Neural cell (in vitro differentiated cells): ENCODE measurements at regions not wholly inside any gene's neighbourhood (a gene's known extent, or its start where the extent isn't known, plus 50 kb on each side); places are given as distances from the start of the nearest gene placed in this dataset.

ENCODE experiments used
- H2AFZ ChIP-seq: fragments of 200-600, 300-800 bp; sonication (generic), shearing (Covaris generic); 2 replicates; pipeline ENCODE4 v1.6.0; 2014; ENCODE audit warnings: low read depth, mild to moderate bottlenecking, antibody characterized with exemption, low read length, moderate library complexity
- H3F3A ChIP-seq: fragments of 200-600 bp; shearing (Covaris generic); 2 replicates; pipeline ENCODE4 v1.6.1; 2016; ENCODE audit warnings: mild to moderate bottlenecking, moderate library complexity, mixed read lengths, antibody characterized with exemption, low read length; ENCODE audit not compliant: insufficient read depth, poor library complexity, severe bottlenecking
- H3K27ac ChIP-seq: fragments of 200-600, 300-800 bp; sonication (generic), shearing (Covaris generic); 2 replicates; pipeline ENCODE4 v1.5.1; 2014; ENCODE audit warnings: mild to moderate bottlenecking, low read length, moderate library complexity
- H3K27me3 ChIP-seq: fragments of 300-800, 200-600 bp; sonication (generic), shearing (Covaris generic); 2 replicates; pipeline ENCODE4 v1.6.0; 2014; ENCODE audit warnings: mild to moderate bottlenecking, low read depth, low read length, moderate library complexity; ENCODE audit not compliant: insufficient read depth
- H3K36me3 ChIP-seq: fragments of 300-800, 200-600 bp; sonication (generic), shearing (Covaris generic); 2 replicates; pipeline ENCODE4 v1.5.1; 2014; ENCODE audit warnings: mild to moderate bottlenecking, antibody characterized with exemption, low read length, moderate library complexity; ENCODE audit not compliant: insufficient read depth
- H3K4me2 ChIP-seq: fragments of 300-800, 200-600 bp; sonication (generic), shearing (Covaris generic); 2 replicates; pipeline ENCODE4 v1.6.0; 2014; ENCODE audit warnings: mild to moderate bottlenecking, low read length
- H3K4me3 ChIP-seq: fragments of 300-800, 200-600 bp; sonication (generic), shearing (Covaris generic); 2 replicates; pipeline ENCODE4 v1.5.1; 2014; ENCODE audit warnings: mild to moderate bottlenecking, low read length, moderate library complexity
- H3K79me2 ChIP-seq: fragments of 200-600 bp; shearing (Covaris generic); replicated peaks from 2 replicates; pipeline ENCODE4 v1.6.0; 2014; ENCODE audit warnings: mild to moderate bottlenecking, low read length, moderate library complexity; ENCODE audit not compliant: insufficient read depth
- H3K9ac ChIP-seq: fragments of 300-800, 200-600 bp; sonication (generic), shearing (Covaris generic); 2 replicates; pipeline ENCODE4 v1.6.1; 2016; ENCODE audit warnings: mild to moderate bottlenecking, low read length, mixed read lengths
- H3K9me2 ChIP-seq: fragments of 200-600 bp; shearing (Covaris generic); 2 replicates; pipeline ENCODE4 v1.6.1; 2016; ENCODE audit warnings: mild to moderate bottlenecking, low read length, mixed read lengths; ENCODE audit not compliant: insufficient read depth
- H3K9me3 ChIP-seq: fragments of 200-600, 300-800 bp; sonication (generic), shearing (Covaris generic); 2 replicates; pipeline ENCODE4 v1.6.1; 2016; ENCODE audit warnings: mild to moderate bottlenecking, mixed run types, low read length, moderate library complexity, mixed read lengths
- H4K20me1 ChIP-seq: fragments of 200-600 bp; shearing (Covaris generic); 2 replicates; pipeline ENCODE4 v1.6.1; 2016; ENCODE audit warnings: mild to moderate bottlenecking, mixed run types; ENCODE audit not compliant: insufficient read depth
- CTCF ChIP-seq: fragments of 450-650 bp; IDR thresholded peaks from 2 replicates; pipeline ENCODE4 v1.5.1; 2014; ENCODE audit warnings: antibody characterized with exemption, mild to moderate bottlenecking, moderate library complexity; ENCODE audit not compliant: poor library complexity, severe bottlenecking
- EP300 ChIP-seq: fragments of 450-650 bp; conservative IDR thresholded peaks from 2 replicates; pipeline ENCODE4 v1.6.1; 2014; ENCODE audit warnings: antibody characterized with exemption, mild to moderate bottlenecking, moderate library complexity; ENCODE audit not compliant: poor library complexity, severe bottlenecking
- EZH2 ChIP-seq: fragments of 200-600, 300-800 bp; shearing (Covaris generic), sonication (generic); IDR thresholded peaks from 2 replicates; pipeline ENCODE4 v1.6.1; 2014; ENCODE audit warnings: antibody characterized with exemption, low read length, borderline replicate concordance, mild to moderate bottlenecking; ENCODE audit not compliant: insufficient read depth, poor library complexity, severe bottlenecking
- MXI1 ChIP-seq: fragments of 450-650 bp; conservative IDR thresholded peaks from 2 replicates; pipeline ENCODE4 v1.6.1; 2014; ENCODE audit warnings: antibody characterized with exemption, mild to moderate bottlenecking; ENCODE audit not compliant: poor library complexity, severe bottlenecking
- POLR2AphosphoS5 ChIP-seq: IDR thresholded peaks from 2 replicates; pipeline ENCODE4 v1.6.1; 2012
- RAD21 ChIP-seq: fragments of 450-650 bp; conservative IDR thresholded peaks from 2 replicates; pipeline ENCODE4 v1.6.1; 2014; ENCODE audit warnings: antibody characterized with exemption, mild to moderate bottlenecking, moderate library complexity
- REST ChIP-seq: IDR thresholded peaks from 2 replicates; pipeline ENCODE4 v1.6.1; 2012; ENCODE audit warnings: borderline replicate concordance
- SMC3 ChIP-seq: fragments of 450-650 bp; conservative IDR thresholded peaks from 2 replicates; pipeline ENCODE4 v1.6.1; 2014; ENCODE audit warnings: antibody characterized with exemption, mild to moderate bottlenecking, moderate library complexity; ENCODE audit not compliant: poor library complexity
- TAF1 ChIP-seq: IDR thresholded peaks from 2 replicates; pipeline ENCODE4 v1.6.1; 2012; ENCODE audit warnings: low read depth

GRCh38 chr3:124078953-124079911, 87.3 kb upstream of the ROPN1 start:
- H3K9me2 ChIP-seq, result no peaks in the 10 kb centered on the region
- H3F3A ChIP-seq, result no peaks in the 10 kb centered on the region
- no peaks in the 10 kb centered on the region for H3K9me3 ChIP-seq
- no peak overlapping the region for H3K4me3 ChIP-seq
- no peaks in the 10 kb centered on the region for H3K27me3 ChIP-seq
- no peaks in the 10 kb centered on the region for H3K36me3 ChIP-seq
- no peak for TF ChIP-seq REST
- TF ChIP-seq MXI1, result no peak
- TF ChIP-seq POLR2AphosphoS5, result no peak
- peak; percentile 54 for TF ChIP-seq CTCF
- no peak for TF ChIP-seq TAF1
- TF ChIP-seq EP300, result no peak
- peak; percentile 48 for TF ChIP-seq RAD21
- peak; percentile 61 for TF ChIP-seq SMC3
- TF ChIP-seq EZH2, result no peak
- peaks cover 13% of the 10 kb centered on the region for H4K20me1 ChIP-seq
- H3K9ac ChIP-seq, result no peak overlapping the region
- no peak overlapping the region for H2AFZ ChIP-seq
- H3K27ac ChIP-seq, result no peak overlapping the region
- H3K79me2 ChIP-seq, result peaks cover 64% of the 10 kb centered on the region
- no peak overlapping the region for H3K4me2 ChIP-seq

GRCh38 chr3:124079912-124080276, 88.0 kb upstream of the ROPN1 start:
- no peaks in the 10 kb centered on the region for H3K9me2 ChIP-seq
- H3K4me2 ChIP-seq, result no peak overlapping the region
- H3K9ac ChIP-seq, result no peak overlapping the region
- no peaks in the 10 kb centered on the region for H3F3A ChIP-seq
- TF ChIP-seq EZH2, result no peak
- TF ChIP-seq EP300, result no peak
- TF ChIP-seq POLR2AphosphoS5, result no peak
- no peak for TF ChIP-seq MXI1
- TF ChIP-seq REST, result no peak
- TF ChIP-seq CTCF, result no peak
- TF ChIP-seq RAD21, result no peak
- TF ChIP-seq TAF1, result no peak
- no peak for TF ChIP-seq SMC3
- no peaks in the 10 kb centered on the region for H3K9me3 ChIP-seq
- peaks cover 60% of the 10 kb centered on the region for H3K79me2 ChIP-seq
- no peaks in the 10 kb centered on the region for H3K36me3 ChIP-seq
- H2AFZ ChIP-seq, result no peak overlapping the region
- H3K27ac ChIP-seq, result no peak overlapping the region
- no peaks in the 10 kb centered on the region for H3K27me3 ChIP-seq
- peaks cover 13% of the 10 kb centered on the region for H4K20me1 ChIP-seq
- no peak overlapping the region for H3K4me3 ChIP-seq
